ENCODE measurements at regions not wholly inside any gene's neighbourhood (a gene's known extent, or its start where the extent isn't known, plus 50 kb on each side); places are given as distances from the start of the nearest gene placed in this dataset.

GRCh38 chr3:8085498-8085897 is 416.1 kb upstream of the LMCD1 start:
- no peak for FAIRE-seq
- TF ChIP-seq SPI1 (IDR thresholded peaks at IDR 0.05; ENCODE audit: low read depth, low read length) (no peak), POU2F2 (IDR thresholded peaks at IDR 0.05; ENCODE audit: low read depth, low read length) (no peak), POLR2A (IDR thresholded peaks at IDR 0.05; ENCODE audit: low read depth, low read length) (no peak)
- no peak for DNase-seq (ENCODE audit: insufficient read length, low spot score)

- DNase-seq (ENCODE audit: insufficient read length, low spot score), result no peak
- FAIRE-seq, result no peak
- TF ChIP-seq SPI1 (IDR thresholded peaks at IDR 0.05; ENCODE audit: low read depth, low read length) (no peak), PAX5 (IDR thresholded peaks at IDR 0.05; ENCODE audit: insufficient read depth, low read length, severe bottlenecking) (no peak), POLR2A (IDR thresholded peaks at IDR 0.05; ENCODE audit: low read depth, low read length) (no peak), TAF1 (IDR thresholded peaks at IDR 0.05; ENCODE audit: low read depth, low read length) (no peak), POU2F2 (IDR thresholded peaks at IDR 0.05; ENCODE audit: low read depth, low read length) (no peak)
Observed at GRCh38 chr3:8087951-8088350, 413.7 kb upstream of the LMCD1 start.

- no peak for DNase-seq (ENCODE audit: insufficient read length, low spot score)
- TF ChIP-seq SPI1 (IDR thresholded peaks at IDR 0.05; ENCODE audit: low read depth, low read length), result no peak
- FAIRE-seq, result no peak
Observed at GRCh38 chr3:8094415-8094814, 407.2 kb upstream of the LMCD1 start.

GRCh38 chr3:8095724-8096123 is 405.9 kb upstream of the LMCD1 start:
- no peak for DNase-seq (ENCODE audit: insufficient read length, low spot score)
- TF ChIP-seq TAF1 (IDR thresholded peaks at IDR 0.05; ENCODE audit: low read depth, low read length) (no peak), SPI1 (IDR thresholded peaks at IDR 0.05; ENCODE audit: low read depth, low read length) (no peak), POLR2AphosphoS5 (IDR thresholded peaks at IDR 0.05; ENCODE audit: low read depth, low read length) (no peak), POLR2A (IDR thresholded peaks at IDR 0.05; ENCODE audit: low read depth, low read length) (no peak)
- no peak for FAIRE-seq

GRCh38 chr3:8097690-8098089 is 403.9 kb upstream of the LMCD1 start:
- TF ChIP-seq POLR2A (IDR thresholded peaks at IDR 0.05; ENCODE audit: low read depth, low read length) (no peak), SPI1 (IDR thresholded peaks at IDR 0.05; ENCODE audit: low read depth, low read length) (no peak), POLR2AphosphoS5 (IDR thresholded peaks at IDR 0.05; ENCODE audit: low read depth, low read length) (no peak), POU2F2 (IDR thresholded peaks at IDR 0.05; ENCODE audit: low read depth, low read length) (no peak), PAX5 (IDR thresholded peaks at IDR 0.05; ENCODE audit: insufficient read depth, low read length, severe bottlenecking) (no peak), TAF1 (IDR thresholded peaks at IDR 0.05; ENCODE audit: low read depth, low read length) (no peak)
- FAIRE-seq, result no peak
- no peak for DNase-seq (ENCODE audit: insufficient read length, low spot score)

- TF ChIP-seq TAF1 (IDR thresholded peaks at IDR 0.05; ENCODE audit: low read depth, low read length) (no peak), POLR2A (IDR thresholded peaks at IDR 0.05; ENCODE audit: low read depth, low read length) (no peak), POLR2AphosphoS5 (IDR thresholded peaks at IDR 0.05; ENCODE audit: low read depth, low read length) (no peak), SPI1 (IDR thresholded peaks at IDR 0.05; ENCODE audit: low read depth, low read length) (peak; percentile 90)
- DNase-seq (ENCODE audit: insufficient read length, low spot score), result no peak
- FAIRE-seq, result no peak
Observed at GRCh38 chr3:8103954-8104353, 397.7 kb upstream of the LMCD1 start.

GRCh38 chr3:8106921-8107320 is 394.7 kb upstream of the LMCD1 start:
- no peak for FAIRE-seq
- TF ChIP-seq PAX5 (IDR thresholded peaks at IDR 0.05; ENCODE audit: insufficient read depth, low read length, severe bottlenecking) (no peak), SPI1 (IDR thresholded peaks at IDR 0.05; ENCODE audit: low read depth, low read length) (no peak), POU2F2 (IDR thresholded peaks at IDR 0.05; ENCODE audit: low read depth, low read length) (no peak)
- DNase-seq (ENCODE audit: insufficient read length, low spot score), result no peak

GRCh38 chr3:8110966-8111798 is 390.4 kb upstream of the LMCD1 start:
- DNase-seq (ENCODE audit: insufficient read length, low spot score) (peak; percentile 15), FAIRE-seq (peak; percentile 89)
- no peak for TF ChIP-seq TAF1 (IDR thresholded peaks at IDR 0.05; ENCODE audit: low read depth, low read length)
- no peak for TF ChIP-seq PAX5 (IDR thresholded peaks at IDR 0.05; ENCODE audit: insufficient read depth, low read length, severe bottlenecking)
- no peak for TF ChIP-seq POU2F2 (IDR thresholded peaks at IDR 0.05; ENCODE audit: low read depth, low read length)
- TF ChIP-seq SPI1 (IDR thresholded peaks at IDR 0.05; ENCODE audit: low read depth, low read length), result no peak
- no peak for TF ChIP-seq POLR2A (IDR thresholded peaks at IDR 0.05; ENCODE audit: low read depth, low read length)
- no peak for TF ChIP-seq POLR2AphosphoS5 (IDR thresholded peaks at IDR 0.05; ENCODE audit: low read depth, low read length)

- no peak for DNase-seq (ENCODE audit: insufficient read length, low spot score)
- no peak for FAIRE-seq
- TF ChIP-seq SPI1 (IDR thresholded peaks at IDR 0.05; ENCODE audit: low read depth, low read length), result no peak
- TF ChIP-seq PAX5 (IDR thresholded peaks at IDR 0.05; ENCODE audit: insufficient read depth, low read length, severe bottlenecking), result no peak
- no peak for TF ChIP-seq TAF1 (IDR thresholded peaks at IDR 0.05; ENCODE audit: low read depth, low read length)
- no peak for TF ChIP-seq POLR2AphosphoS5 (IDR thresholded peaks at IDR 0.05; ENCODE audit: low read depth, low read length)
Observed at GRCh38 chr3:8112587-8112986, 389.0 kb upstream of the LMCD1 start.

GRCh38 chr3:8113626-8114025 is 388.0 kb upstream of the LMCD1 start:
- no peak for DNase-seq (ENCODE audit: insufficient read length, low spot score)
- no peak for FAIRE-seq
- no peak for TF ChIP-seq POLR2A (IDR thresholded peaks at IDR 0.05; ENCODE audit: low read depth, low read length)
- TF ChIP-seq TAF1 (IDR thresholded peaks at IDR 0.05; ENCODE audit: low read depth, low read length), result no peak
- TF ChIP-seq POLR2AphosphoS5 (IDR thresholded peaks at IDR 0.05; ENCODE audit: low read depth, low read length), result no peak
- no peak for TF ChIP-seq PAX5 (IDR thresholded peaks at IDR 0.05; ENCODE audit: insufficient read depth, low read length, severe bottlenecking)
- no peak for TF ChIP-seq SPI1 (IDR thresholded peaks at IDR 0.05; ENCODE audit: low read depth, low read length)
- no peak for TF ChIP-seq POU2F2 (IDR thresholded peaks at IDR 0.05; ENCODE audit: low read depth, low read length)

GRCh38 chr3:8128686-8129085 is 372.9 kb upstream of the LMCD1 start:
- FAIRE-seq (no peak), DNase-seq (ENCODE audit: insufficient read length, low spot score) (no peak)
- TF ChIP-seq PAX5 (IDR thresholded peaks at IDR 0.05; ENCODE audit: insufficient read depth, low read length, severe bottlenecking) (no peak), POU2F2 (IDR thresholded peaks at IDR 0.05; ENCODE audit: low read depth, low read length) (no peak), SPI1 (IDR thresholded peaks at IDR 0.05; ENCODE audit: low read depth, low read length) (no peak), POLR2A (IDR thresholded peaks at IDR 0.05; ENCODE audit: low read depth, low read length) (no peak), TAF1 (IDR thresholded peaks at IDR 0.05; ENCODE audit: low read depth, low read length) (no peak), POLR2AphosphoS5 (IDR thresholded peaks at IDR 0.05; ENCODE audit: low read depth, low read length) (no peak)

All from GM12891 (cell line).